ENCODE measurements at regions not wholly inside any gene's neighbourhood (a gene's known extent, or its start where the extent isn't known, plus 50 kb on each side); places are given as distances from the start of the nearest gene placed in this dataset.
"Not testable (repeated sequence)": the region's sequence is repeated elsewhere in the genome, so short reads cannot be mapped to it uniquely, and the experiment has no call there.

DNA sequence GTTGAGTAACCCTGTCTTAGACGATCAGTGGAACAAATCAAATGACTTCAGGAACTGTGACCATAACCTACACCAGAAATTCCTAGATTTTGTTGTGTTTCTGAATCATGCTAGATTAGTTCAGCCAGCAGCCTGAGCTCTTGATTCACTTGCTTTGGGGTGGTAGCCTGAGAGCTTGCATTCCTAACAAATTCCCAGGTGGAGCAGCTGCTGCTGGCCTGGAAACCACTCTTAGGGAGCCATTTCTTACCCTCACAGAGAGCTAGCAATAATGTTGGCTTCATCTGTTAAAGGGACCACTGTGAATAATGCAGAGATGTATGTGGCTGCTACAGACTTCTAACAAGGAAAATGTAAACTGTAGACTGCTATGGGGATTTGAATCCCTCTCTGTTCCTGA, 388.1 kb upstream of the PRR20A start:
- no peaks in the 10 kb centered on the region for H3K4me1 ChIP-seq (ENCODE audit: control insufficient read depth in 5 of 5, insufficient read depth in 5 of 5, low read length in 5 of 5)
- no peak overlapping the region for H3K4me3 ChIP-seq
- TF ChIP-seq, protein P1, sequence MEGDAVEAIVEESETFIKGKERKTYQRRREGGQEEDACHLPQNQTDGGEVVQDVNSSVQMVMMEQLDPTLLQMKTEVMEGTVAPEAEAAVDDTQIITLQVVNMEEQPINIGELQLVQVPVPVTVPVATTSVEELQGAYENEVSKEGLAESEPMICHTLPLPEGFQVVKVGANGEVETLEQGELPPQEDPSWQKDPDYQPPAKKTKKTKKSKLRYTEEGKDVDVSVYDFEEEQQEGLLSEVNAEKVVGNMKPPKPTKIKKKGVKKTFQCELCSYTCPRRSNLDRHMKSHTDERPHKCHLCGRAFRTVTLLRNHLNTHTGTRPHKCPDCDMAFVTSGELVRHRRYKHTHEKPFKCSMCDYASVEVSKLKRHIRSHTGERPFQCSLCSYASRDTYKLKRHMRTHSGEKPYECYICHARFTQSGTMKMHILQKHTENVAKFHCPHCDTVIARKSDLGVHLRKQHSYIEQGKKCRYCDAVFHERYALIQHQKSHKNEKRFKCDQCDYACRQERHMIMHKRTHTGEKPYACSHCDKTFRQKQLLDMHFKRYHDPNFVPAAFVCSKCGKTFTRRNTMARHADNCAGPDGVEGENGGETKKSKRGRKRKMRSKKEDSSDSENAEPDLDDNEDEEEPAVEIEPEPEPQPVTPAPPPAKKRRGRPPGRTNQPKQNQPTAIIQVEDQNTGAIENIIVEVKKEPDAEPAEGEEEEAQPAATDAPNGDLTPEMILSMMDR (IDR thresholded peaks at IDR 0.05; ENCODE audit: control extremely low read depth, extremely low read depth): no peak
- no peak overlapping the region for H3K9ac ChIP-seq (ENCODE audit: insufficient read depth in 1 of 2, low read length in 2 of 2)
- no peak overlapping the region for H3K27ac ChIP-seq (ENCODE audit: low read depth in 1 of 2, low read length in 1 of 2)
- 86 to 89% methylated on average over 1 of the region's 1 CpG for WGBS, 2 donors
- peaks cover 0 to 2% (median 0%) of the 10 kb centered on the region in 4 donors for H3K9me3 ChIP-seq (ENCODE audit: control insufficient read depth in 4 of 4, insufficient read depth in 3 of 4, low read length in 3 of 4)
- no peaks in the 10 kb centered on the region for H3K27me3 ChIP-seq (ENCODE audit: control insufficient read depth in 3 of 3, insufficient read depth in 3 of 3, low read length in 2 of 3)
- no peaks in the 10 kb centered on the region for H3K36me3 ChIP-seq (ENCODE audit: control insufficient read depth in 4 of 4, insufficient read depth in 4 of 4, low read length in 4 of 4)
- ATAC-seq (ENCODE audit: insufficient read depth, low FRiP score): no peak
- no peak for DNase-seq

DNA sequence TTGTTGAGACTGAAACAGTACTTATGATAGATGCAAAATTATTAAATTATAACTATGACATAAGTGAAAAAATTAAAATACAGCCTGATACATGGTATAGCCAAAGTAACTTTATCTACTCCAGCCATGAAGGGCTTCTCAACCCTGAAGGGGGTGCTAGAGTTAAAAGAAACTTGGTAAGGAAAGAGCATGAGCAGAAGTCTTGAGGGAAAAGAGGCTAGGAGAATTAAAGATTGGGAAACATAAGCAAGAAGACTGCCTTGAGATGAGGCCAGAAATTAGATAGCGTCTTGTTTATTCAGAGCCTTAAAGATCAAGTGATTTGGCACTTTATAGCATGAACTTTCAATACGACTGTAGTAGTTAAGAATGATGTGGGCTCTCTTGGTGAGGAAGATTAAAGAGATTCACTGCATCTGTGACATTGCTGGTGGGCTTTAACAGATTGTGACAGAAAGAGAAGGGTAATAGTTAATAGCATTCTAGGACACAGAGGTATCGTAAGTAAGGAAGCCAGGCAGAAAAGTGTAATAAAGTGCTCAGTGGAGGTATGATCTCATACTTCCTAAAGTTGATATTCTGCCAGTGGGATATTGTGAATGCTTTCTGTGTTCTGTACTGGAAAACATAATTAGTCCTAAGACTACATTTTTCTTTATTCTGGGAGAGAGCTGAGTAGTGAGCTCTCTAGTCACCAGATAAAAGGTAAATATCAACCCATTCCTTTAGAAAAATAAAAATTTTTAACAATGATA, 385.4 kb upstream of the PRR20A start:
- DNase-seq (peak in 2 of 3 donors; percentile 2 to 17), ATAC-seq (ENCODE audit: insufficient read depth, low FRiP score) (no peak)
- no peaks in the 10 kb centered on the region for H3K4me1 ChIP-seq (ENCODE audit: control insufficient read depth in 5 of 5, insufficient read depth in 5 of 5, low read length in 5 of 5)
- 54 to 64% methylated on average over 3 of the region's 3 CpGs for WGBS, 2 donors
- no peaks in the 10 kb centered on the region for H3K27me3 ChIP-seq (ENCODE audit: control insufficient read depth in 3 of 3, insufficient read depth in 3 of 3, low read length in 2 of 3)
- H3K36me3 ChIP-seq (ENCODE audit: control insufficient read depth in 4 of 4, insufficient read depth in 4 of 4, low read length in 4 of 4): no peaks in the 10 kb centered on the region
- H3K9ac ChIP-seq (ENCODE audit: insufficient read depth in 1 of 2, low read length in 2 of 2): no peak overlapping the region
- no peak overlapping the region for H3K4me3 ChIP-seq
- TF ChIP-seq, protein P1 (IDR thresholded peaks at IDR 0.05; ENCODE audit: control extremely low read depth, extremely low read depth): no peak
- no peak overlapping the region for H3K27ac ChIP-seq (ENCODE audit: low read depth in 1 of 2, low read length in 1 of 2)
- no peaks in the 10 kb centered on the region for H3K9me3 ChIP-seq (ENCODE audit: control insufficient read depth in 4 of 4, insufficient read depth in 3 of 4, low read length in 3 of 4)

- H3K4me1 ChIP-seq (ENCODE audit: control insufficient read depth in 5 of 5, insufficient read depth in 5 of 5, low read length in 5 of 5); ATAC-seq (ENCODE audit: insufficient read depth, low FRiP score); DNase-seq; H3K9me3 ChIP-seq (ENCODE audit: control insufficient read depth in 4 of 4, insufficient read depth in 3 of 4, low read length in 3 of 4); H3K4me3 ChIP-seq; H3K36me3 ChIP-seq (ENCODE audit: control insufficient read depth in 4 of 4, insufficient read depth in 4 of 4, low read length in 4 of 4); H3K9ac ChIP-seq (ENCODE audit: insufficient read depth in 1 of 2, low read length in 2 of 2); H3K27me3 ChIP-seq (ENCODE audit: control insufficient read depth in 3 of 3, insufficient read depth in 3 of 3, low read length in 2 of 3); H3K27ac ChIP-seq (ENCODE audit: low read depth in 1 of 2, low read length in 1 of 2): not testable (repeated sequence)
- WGBS, 2 donors: 73 to 84% methylated on average over 1 of the region's 1 CpG
These were observed 377.4 kb upstream of the PRR20A start for GRCh38 chr13:56763333-56763732.

DNA sequence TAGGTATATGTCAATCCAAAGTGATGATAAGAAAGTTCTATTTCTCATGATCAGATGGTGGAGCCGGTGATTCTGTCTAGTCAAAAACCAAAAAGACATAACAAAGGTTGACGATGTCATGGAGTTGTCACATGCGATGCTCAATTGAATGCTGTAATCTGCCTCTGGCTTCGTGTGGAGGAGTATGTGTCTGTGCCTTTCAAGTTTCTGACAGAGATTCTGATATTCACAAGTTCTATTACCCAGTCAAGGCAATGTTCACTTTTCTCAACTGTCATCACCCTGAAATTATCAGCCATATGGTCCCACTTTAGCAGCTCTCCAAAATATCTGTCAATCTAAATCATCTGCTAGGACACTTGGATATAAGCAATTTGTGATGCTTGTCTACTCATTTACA, 367.6 kb upstream of the PRR20A start:
- no peak overlapping the region for H3K27ac ChIP-seq (ENCODE audit: low read depth in 1 of 2, low read length in 1 of 2)
- DNase-seq: no peak
- H3K9ac ChIP-seq (ENCODE audit: insufficient read depth in 1 of 2, low read length in 2 of 2): no peak overlapping the region
- no peaks in the 10 kb centered on the region for H3K27me3 ChIP-seq (ENCODE audit: control insufficient read depth in 3 of 3, insufficient read depth in 3 of 3, low read length in 2 of 3)
- H3K4me1 ChIP-seq (ENCODE audit: control insufficient read depth in 5 of 5, insufficient read depth in 5 of 5, low read length in 5 of 5): no peaks in the 10 kb centered on the region
- ATAC-seq (ENCODE audit: insufficient read depth, low FRiP score): no peak
- H3K4me3 ChIP-seq: no peak overlapping the region
- WGBS, 2 donors: 79 to 84% methylated on average over 4 of the region's 4 CpGs
- no peaks in the 10 kb centered on the region for H3K36me3 ChIP-seq (ENCODE audit: control insufficient read depth in 4 of 4, insufficient read depth in 4 of 4, low read length in 4 of 4)
- TF ChIP-seq, protein P1 (IDR thresholded peaks at IDR 0.05; ENCODE audit: control extremely low read depth, extremely low read depth): no peak
- no peaks in the 10 kb centered on the region for H3K9me3 ChIP-seq (ENCODE audit: control insufficient read depth in 4 of 4, insufficient read depth in 3 of 4, low read length in 3 of 4)

Measured in lung (tissue), 11 donors.